ENCODE measurements at regions not wholly inside any gene's neighbourhood (a gene's known extent, or its start where the extent isn't known, plus 50 kb on each side); places are given as distances from the start of the nearest gene placed in this dataset.

- Histone ChIP-seq H3K9ac (ENCODE audit: low read depth, low read length) (no peak overlapping the region), H3K4me1 (ENCODE audit: control insufficient read depth, insufficient read depth, low read length) (no peaks in the 10 kb centered on the region), H3K27me3 (ENCODE audit: control insufficient read depth, insufficient read depth, low read length) (peaks cover 65% of the 10 kb centered on the region), H3K9me3 (ENCODE audit: control insufficient read depth, insufficient read depth, low read length) (no peaks in the 10 kb centered on the region), H3K27ac (ENCODE audit: low read depth, low read length) (no peak overlapping the region), H3K4me3 (ENCODE audit: low read depth, low read length) (no peak overlapping the region), H3K36me3 (ENCODE audit: control insufficient read depth, insufficient read depth, low read length) (no peaks in the 10 kb centered on the region)
Measured at GRCh38 chr1:81021134-81021533, 779.6 kb upstream of the ADGRL2 start.

- Histone ChIP-seq H3K27me3 (ENCODE audit: control insufficient read depth, insufficient read depth, low read length) (peaks cover 65% of the 10 kb centered on the region), H3K4me1 (ENCODE audit: control insufficient read depth, insufficient read depth, low read length) (no peaks in the 10 kb centered on the region), H3K27ac (ENCODE audit: low read depth, low read length) (no peak overlapping the region), H3K36me3 (ENCODE audit: control insufficient read depth, insufficient read depth, low read length) (no peaks in the 10 kb centered on the region), H3K9ac (ENCODE audit: low read depth, low read length) (no peak overlapping the region), H3K9me3 (ENCODE audit: control insufficient read depth, insufficient read depth, low read length) (no peaks in the 10 kb centered on the region), H3K4me3 (ENCODE audit: low read depth, low read length) (no peak overlapping the region)
Measured at GRCh38 chr1:81020506-81020905, 780.2 kb upstream of the ADGRL2 start.

GRCh38 chr1:81010126-81010525, 790.6 kb upstream of the ADGRL2 start:
- H3K9me3 ChIP-seq (ENCODE audit: control insufficient read depth, insufficient read depth, low read length): no peaks in the 10 kb centered on the region
- no peaks in the 10 kb centered on the region for H3K36me3 ChIP-seq (ENCODE audit: control insufficient read depth, insufficient read depth, low read length)

GRCh38 chr1:81008293-81008692, 792.4 kb upstream of the ADGRL2 start:
- no peaks in the 10 kb centered on the region for H3K4me1 ChIP-seq (ENCODE audit: control insufficient read depth, insufficient read depth, low read length)
- no peaks in the 10 kb centered on the region for H3K27me3 ChIP-seq (ENCODE audit: control insufficient read depth, insufficient read depth, low read length)
- H3K9me3 ChIP-seq (ENCODE audit: control insufficient read depth, insufficient read depth, low read length): no peaks in the 10 kb centered on the region
- no peak overlapping the region for H3K4me3 ChIP-seq (ENCODE audit: low read depth, low read length)
- no peaks in the 10 kb centered on the region for H3K36me3 ChIP-seq (ENCODE audit: control insufficient read depth, insufficient read depth, low read length)
- H3K9ac ChIP-seq (ENCODE audit: low read depth, low read length): no peak overlapping the region
- H3K27ac ChIP-seq (ENCODE audit: low read depth, low read length): no peak overlapping the region

More at GRCh38 chr1:81010126-81010525, 790.6 kb upstream of the ADGRL2 start:
- Histone ChIP-seq H3K4me3 (ENCODE audit: low read depth, low read length) (no peak overlapping the region), H3K27ac (ENCODE audit: low read depth, low read length) (no peak overlapping the region), H3K4me1 (ENCODE audit: control insufficient read depth, insufficient read depth, low read length) (no peaks in the 10 kb centered on the region), H3K9ac (ENCODE audit: low read depth, low read length) (no peak overlapping the region), H3K27me3 (ENCODE audit: control insufficient read depth, insufficient read depth, low read length) (no peaks in the 10 kb centered on the region)

- no peaks in the 10 kb centered on the region for H3K36me3 ChIP-seq (ENCODE audit: control insufficient read depth, insufficient read depth, low read length)
- H3K4me3 ChIP-seq (ENCODE audit: low read depth, low read length): no peak overlapping the region
- no peak overlapping the region for H3K27ac ChIP-seq (ENCODE audit: low read depth, low read length)
- no peak overlapping the region for H3K9ac ChIP-seq (ENCODE audit: low read depth, low read length)
- H3K27me3 ChIP-seq (ENCODE audit: control insufficient read depth, insufficient read depth, low read length): no peaks in the 10 kb centered on the region
- no peaks in the 10 kb centered on the region for H3K4me1 ChIP-seq (ENCODE audit: control insufficient read depth, insufficient read depth, low read length)
- no peaks in the 10 kb centered on the region for H3K9me3 ChIP-seq (ENCODE audit: control insufficient read depth, insufficient read depth, low read length)
Measured at GRCh38 chr1:81007024-81007423, 793.7 kb upstream of the ADGRL2 start.

GRCh38 chr1:81006502-81006901, 794.2 kb upstream of the ADGRL2 start:
- no peaks in the 10 kb centered on the region for H3K36me3 ChIP-seq (ENCODE audit: control insufficient read depth, insufficient read depth, low read length)
- no peaks in the 10 kb centered on the region for H3K27me3 ChIP-seq (ENCODE audit: control insufficient read depth, insufficient read depth, low read length)
- no peaks in the 10 kb centered on the region for H3K4me1 ChIP-seq (ENCODE audit: control insufficient read depth, insufficient read depth, low read length)
- H3K9me3 ChIP-seq (ENCODE audit: control insufficient read depth, insufficient read depth, low read length): no peaks in the 10 kb centered on the region
- H3K9ac ChIP-seq (ENCODE audit: low read depth, low read length): no peak overlapping the region
- no peak overlapping the region for H3K27ac ChIP-seq (ENCODE audit: low read depth, low read length)
- no peak overlapping the region for H3K4me3 ChIP-seq (ENCODE audit: low read depth, low read length)

GRCh38 chr1:81004011-81004410, 796.7 kb upstream of the ADGRL2 start:
- H3K27ac ChIP-seq (ENCODE audit: low read depth, low read length): no peak overlapping the region
- no peak overlapping the region for H3K4me3 ChIP-seq (ENCODE audit: low read depth, low read length)
- no peaks in the 10 kb centered on the region for H3K4me1 ChIP-seq (ENCODE audit: control insufficient read depth, insufficient read depth, low read length)
- H3K9ac ChIP-seq (ENCODE audit: low read depth, low read length): no peak overlapping the region
- H3K27me3 ChIP-seq (ENCODE audit: control insufficient read depth, insufficient read depth, low read length): no peaks in the 10 kb centered on the region
- H3K9me3 ChIP-seq (ENCODE audit: control insufficient read depth, insufficient read depth, low read length): no peaks in the 10 kb centered on the region
- no peaks in the 10 kb centered on the region for H3K36me3 ChIP-seq (ENCODE audit: control insufficient read depth, insufficient read depth, low read length)

GRCh38 chr1:80994934-80995333, 805.8 kb upstream of the ADGRL2 start:
- no peak overlapping the region for H3K9ac ChIP-seq (ENCODE audit: low read depth, low read length)
- H3K9me3 ChIP-seq (ENCODE audit: control insufficient read depth, insufficient read depth, low read length): no peaks in the 10 kb centered on the region
- H3K4me1 ChIP-seq (ENCODE audit: control insufficient read depth, insufficient read depth, low read length): peaks cover 15% of the 10 kb centered on the region; the same call in 1 of the 2 replicates
- no peak overlapping the region for H3K27ac ChIP-seq (ENCODE audit: low read depth, low read length)
- no peak overlapping the region for H3K4me3 ChIP-seq (ENCODE audit: low read depth, low read length)
- no peaks in the 10 kb centered on the region for H3K36me3 ChIP-seq (ENCODE audit: control insufficient read depth, insufficient read depth, low read length)
- H3K27me3 ChIP-seq (ENCODE audit: control insufficient read depth, insufficient read depth, low read length): no peaks in the 10 kb centered on the region

GRCh38 chr1:80994038-80994437, 806.7 kb upstream of the ADGRL2 start:
- Histone ChIP-seq H3K36me3 (ENCODE audit: control insufficient read depth, insufficient read depth, low read length) (no peaks in the 10 kb centered on the region), H3K9ac (ENCODE audit: low read depth, low read length) (no peak overlapping the region), H3K4me3 (ENCODE audit: low read depth, low read length) (no peak overlapping the region), H3K9me3 (ENCODE audit: control insufficient read depth, insufficient read depth, low read length) (no peaks in the 10 kb centered on the region), H3K27ac (ENCODE audit: low read depth, low read length) (no peak overlapping the region), H3K4me1 (ENCODE audit: control insufficient read depth, insufficient read depth, low read length) (peaks cover 15% of the 10 kb centered on the region; the same call in 1 of the 2 replicates), H3K27me3 (ENCODE audit: control insufficient read depth, insufficient read depth, low read length) (no peaks in the 10 kb centered on the region)

GRCh38 chr1:80993154-80993980, 807.4 kb upstream of the ADGRL2 start:
- Histone ChIP-seq H3K9ac (ENCODE audit: low read depth, low read length) (no peak overlapping the region), H3K27me3 (ENCODE audit: control insufficient read depth, insufficient read depth, low read length) (no peaks in the 10 kb centered on the region), H3K9me3 (ENCODE audit: control insufficient read depth, insufficient read depth, low read length) (no peaks in the 10 kb centered on the region), H3K36me3 (ENCODE audit: control insufficient read depth, insufficient read depth, low read length) (no peaks in the 10 kb centered on the region), H3K27ac (ENCODE audit: low read depth, low read length) (no peak overlapping the region), H3K4me3 (ENCODE audit: low read depth, low read length) (no peak overlapping the region), H3K4me1 (ENCODE audit: control insufficient read depth, insufficient read depth, low read length) (peaks cover 15% of the 10 kb centered on the region; the same call in 1 of the 2 replicates)

GRCh38 chr1:80989455-80989854, 811.3 kb upstream of the ADGRL2 start:
- Histone ChIP-seq H3K36me3 (ENCODE audit: control insufficient read depth, insufficient read depth, low read length) (no peaks in the 10 kb centered on the region), H3K27ac (ENCODE audit: low read depth, low read length) (no peak overlapping the region), H3K4me1 (ENCODE audit: control insufficient read depth, insufficient read depth, low read length) (0 out of 2 replicates have a peak, but pooled peaks cover 10% of the 10 kb centered on the region), H3K9me3 (ENCODE audit: control insufficient read depth, insufficient read depth, low read length) (no peaks in the 10 kb centered on the region), H3K4me3 (ENCODE audit: low read depth, low read length) (no peak overlapping the region), H3K9ac (ENCODE audit: low read depth, low read length) (no peak overlapping the region), H3K27me3 (ENCODE audit: control insufficient read depth, insufficient read depth, low read length) (no peaks in the 10 kb centered on the region)

All from HUES48 (cell line).